ENCODE measurements at regions not wholly inside any gene's neighbourhood (a gene's known extent, or its start where the extent isn't known, plus 50 kb on each side); places are given as distances from the start of the nearest gene placed in this dataset.
"Not testable (repeated sequence)": the region's sequence is repeated elsewhere in the genome, so short reads cannot be mapped to it uniquely, and the experiment has no call there.

- no peak overlapping the region for H3K4me3 Mint-ChIP-seq
- H3K9me3 Mint-ChIP-seq = peaks cover 25% of the 10 kb centered on the region
- no peak overlapping the region for H3K27ac Mint-ChIP-seq
- DNase-seq = no peak
- H3K4me1 Mint-ChIP-seq = peaks cover 11% of the 10 kb centered on the region
- H3K36me3 Mint-ChIP-seq (ENCODE audit: low read depth) = no peaks in the 10 kb centered on the region
- no peaks in the 10 kb centered on the region for H3K27me3 Mint-ChIP-seq (ENCODE audit: low read depth, poor library complexity)
- TF ChIP-seq CTCF (IDR thresholded peaks at IDR 0.05) = no peak
These were observed 95.3 kb upstream of the SGK1 start for GRCh38 chr6:134413241-134413643.

GRCh38 chr6:134410541-134410940 lies 92.6 kb upstream of the SGK1 start:
- Mint-ChIP-seq H3K36me3 (ENCODE audit: low read depth) (no peaks in the 10 kb centered on the region), H3K4me1 (peaks cover 8% of the 10 kb centered on the region), H3K9me3 (peaks cover 25% of the 10 kb centered on the region), H3K27ac (no peak overlapping the region), H3K27me3 (ENCODE audit: low read depth, poor library complexity) (no peaks in the 10 kb centered on the region), H3K4me3 (no peak overlapping the region)
- no peak for DNase-seq
- no peak for TF ChIP-seq CTCF (IDR thresholded peaks at IDR 0.05)

- H3K27ac Mint-ChIP-seq = no peak overlapping the region
- H3K27me3 Mint-ChIP-seq (ENCODE audit: low read depth, poor library complexity) = no peaks in the 10 kb centered on the region
- H3K36me3 Mint-ChIP-seq (ENCODE audit: low read depth) = no peaks in the 10 kb centered on the region
- H3K4me3 Mint-ChIP-seq = no peak overlapping the region
- H3K9me3 Mint-ChIP-seq = peaks cover 16% of the 10 kb centered on the region
- no peak for TF ChIP-seq CTCF (IDR thresholded peaks at IDR 0.05)
- peaks cover 3% of the 10 kb centered on the region for H3K4me1 Mint-ChIP-seq
- DNase-seq = no peak
These were observed 89.9 kb upstream of the SGK1 start for GRCh38 chr6:134407791-134408190.

- Mint-ChIP-seq H3K27me3 (ENCODE audit: low read depth, poor library complexity) (no peaks in the 10 kb centered on the region), H3K4me3 (no peak overlapping the region), H3K36me3 (ENCODE audit: low read depth) (no peaks in the 10 kb centered on the region), H3K4me1 (peaks cover 12% of the 10 kb centered on the region), H3K9me3 (peaks cover 6% of the 10 kb centered on the region), H3K27ac (no peak overlapping the region)
- DNase-seq = no peak
- no peak for TF ChIP-seq CTCF (IDR thresholded peaks at IDR 0.05)
These were observed 88.4 kb upstream of the SGK1 start for GRCh38 chr6:134406311-134406710.

GRCh38 chr6:134405386-134406087 lies 87.6 kb upstream of the SGK1 start:
- no peak overlapping the region for H3K27ac Mint-ChIP-seq
- DNase-seq = no peak
- no peak overlapping the region for H3K4me3 Mint-ChIP-seq
- H3K4me1 Mint-ChIP-seq = peaks cover 20% of the 10 kb centered on the region
- no peak for TF ChIP-seq CTCF (IDR thresholded peaks at IDR 0.05)
- H3K9me3 Mint-ChIP-seq = no peaks in the 10 kb centered on the region
- no peaks in the 10 kb centered on the region for H3K27me3 Mint-ChIP-seq (ENCODE audit: low read depth, poor library complexity)
- H3K36me3 Mint-ChIP-seq (ENCODE audit: low read depth) = no peaks in the 10 kb centered on the region

GRCh38 chr6:134403312-134403711 lies 85.4 kb upstream of the SGK1 start:
- H3K27ac Mint-ChIP-seq; DNase-seq; H3K27me3 Mint-ChIP-seq (ENCODE audit: low read depth, poor library complexity); H3K36me3 Mint-ChIP-seq (ENCODE audit: low read depth); H3K9me3 Mint-ChIP-seq; H3K4me3 Mint-ChIP-seq: not testable (repeated sequence)
- H3K4me1 Mint-ChIP-seq = peaks cover 24% of the 10 kb centered on the region
